Peyer's patch (tissue), 4 donors: ENCODE measurements at regions not wholly inside any gene's neighbourhood (a gene's known extent, or its start where the extent isn't known, plus 50 kb on each side); places are given as distances from the start of the nearest gene placed in this dataset.

ENCODE experiments used
- DNase-seq, 3 donors: peaks; one replicate each; pipeline ENCODE4 v3.0.0-alpha.2; 2017 to 2019
- H3K27ac ChIP-seq, 4 donors: fragments of 200-600 bp; sonication (generic); one replicate each; pipeline ENCODE4 v1.5.1; 2016 to 2019
- H3K27me3 ChIP-seq, 2 donors: fragments of 200-600 bp; sonication (generic); one replicate each; pipeline ENCODE4 v1.5.1; 2019
- H3K36me3 ChIP-seq, 3 donors: fragments of 200-600 bp; sonication (generic); one replicate each; pipeline ENCODE4 v1.5.1; 2016 to 2019
- H3K4me1 ChIP-seq, 4 donors: fragments of 200-600 bp; sonication (generic); one replicate each; pipeline ENCODE4 v1.5.1; 2016 to 2019
- H3K4me3 ChIP-seq, 4 donors: fragments of 200-600 bp; sonication (generic); 1 replicate in 3 of 4; 2 replicates in 1 of 4; pipeline ENCODE4 v1.5.1; 2016 to 2019; ENCODE audit warnings: mild to moderate bottlenecking in 1 of 4
- H3K9me3 ChIP-seq, 4 donors: fragments of 200-600 bp; sonication (generic); one replicate each; pipeline ENCODE4 v1.5.1; 2016 to 2019; ENCODE audit warnings: mild to moderate bottlenecking in 1 of 4
- CTCF ChIP-seq, 6 experiments: fragments of 450-650 bp in 4 of 6; fragments of 200-600 bp in 2 of 6; sonication (generic) in 1 of 6; IDR thresholded peaks; one replicate each; pipeline ENCODE4 v1.5.1; 2017 to 2019; ENCODE audit warnings: antibody characterized with exemption in 6 of 6, mild to moderate bottlenecking in 3 of 6, moderate library complexity in 1 of 6
- POLR2A ChIP-seq, 2 donors: fragments of 450-650 bp; IDR thresholded peaks; one replicate each; pipeline ENCODE4 v1.5.1; 2017; ENCODE audit warnings: antibody characterized with exemption in 2 of 2, mild to moderate bottlenecking in 2 of 2, moderate library complexity in 2 of 2

DNA sequence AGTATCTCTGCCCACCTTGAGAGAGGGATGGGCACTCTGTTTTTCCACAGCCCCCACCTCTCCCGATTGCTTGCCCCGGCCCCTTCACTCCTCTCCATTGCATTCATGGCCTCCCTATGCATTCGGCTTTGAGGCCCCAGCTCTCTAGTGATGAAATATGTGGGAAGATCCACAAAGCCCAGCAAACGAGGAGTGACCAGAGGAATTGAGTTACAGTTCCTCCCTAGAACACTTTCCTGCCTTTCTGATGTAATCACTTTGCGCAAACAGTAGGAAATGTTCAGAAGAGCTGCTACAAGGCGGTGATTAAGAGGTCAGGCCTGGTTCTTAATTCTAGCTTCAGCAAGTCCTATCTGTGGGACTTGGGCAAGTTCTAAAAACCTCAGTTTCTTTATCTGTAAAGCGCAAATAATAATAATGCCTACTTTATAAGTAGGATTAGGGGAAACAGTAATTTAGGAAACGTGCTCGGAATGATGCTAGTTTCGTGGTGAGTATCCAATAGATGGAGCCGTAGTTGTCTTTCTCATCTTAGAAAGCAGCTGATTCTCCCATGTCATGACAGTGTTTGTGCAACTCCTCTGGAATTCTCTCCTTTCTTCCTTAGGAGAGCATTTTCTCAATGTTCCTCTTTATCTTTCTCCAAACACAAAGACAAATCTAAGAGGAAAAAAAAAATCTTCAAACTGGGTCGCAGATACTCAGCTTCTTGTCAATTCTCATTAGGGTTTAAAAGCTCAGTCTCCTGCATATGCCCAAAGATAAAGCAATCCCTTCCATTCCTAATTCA is 99.5 kb upstream of the MSX2 start:
- Histone ChIP-seq H3K27ac (no peak overlapping the region), H3K9me3 (no peaks in the 10 kb centered on the region), H3K4me3 (no peak overlapping the region), H3K27me3 (no peaks in the 10 kb centered on the region), H3K36me3 (no peaks in the 10 kb centered on the region), H3K4me1 (no peaks in the 10 kb centered on the region)
- DNase-seq, result no peak
- no peak for TF ChIP-seq CTCF (IDR thresholded peaks at IDR 0.05)
- TF ChIP-seq POLR2A (IDR thresholded peaks at IDR 0.05), result no peak

GRCh38 chr5:174625591-174626350 is 98.6 kb upstream of the MSX2 start:
- no peak for TF ChIP-seq POLR2A (IDR thresholded peaks at IDR 0.05)
- TF ChIP-seq CTCF (IDR thresholded peaks at IDR 0.05), result no peak
- no peak for DNase-seq
- no peak overlapping the region for H3K27ac ChIP-seq
- H3K4me1 ChIP-seq, result no peaks in the 10 kb centered on the region
- no peak overlapping the region for H3K4me3 ChIP-seq
- H3K9me3 ChIP-seq, result no peaks in the 10 kb centered on the region
- H3K36me3 ChIP-seq, result no peaks in the 10 kb centered on the region
- H3K27me3 ChIP-seq, result no peaks in the 10 kb centered on the region

DNA sequence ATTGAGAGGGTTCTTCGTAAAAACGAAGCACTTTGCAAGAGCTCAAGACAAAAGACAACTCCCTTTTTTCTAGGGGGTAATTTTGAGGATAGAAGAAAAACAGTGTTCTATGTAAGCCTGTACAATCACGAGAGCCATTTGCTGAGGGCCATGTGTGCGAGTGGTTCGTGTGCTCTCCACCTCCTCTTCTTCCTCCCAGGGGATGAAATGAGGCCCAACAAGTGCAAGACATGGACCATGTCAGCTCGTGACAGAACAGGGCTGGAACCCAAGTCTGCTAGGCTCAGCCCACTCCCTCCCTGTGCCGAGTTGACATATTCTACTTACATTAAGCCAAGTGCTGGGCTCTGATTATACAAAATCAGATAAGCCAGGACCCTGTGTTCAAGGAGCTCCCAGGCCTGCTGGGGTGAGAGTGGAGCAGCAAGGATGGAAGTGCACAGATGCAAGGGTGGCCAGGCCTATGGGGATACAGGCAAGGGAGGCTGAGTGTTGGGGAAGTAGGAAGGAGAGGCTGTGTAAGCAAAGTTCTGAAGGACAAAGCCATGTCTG is 97.9 kb upstream of the MSX2 start:
- H3K27ac ChIP-seq, result no peak overlapping the region
- no peaks in the 10 kb centered on the region for H3K9me3 ChIP-seq
- H3K4me3 ChIP-seq, result no peak overlapping the region
- H3K4me1 ChIP-seq, result no peaks in the 10 kb centered on the region
- TF ChIP-seq CTCF (IDR thresholded peaks at IDR 0.05) (no peak), POLR2A (IDR thresholded peaks at IDR 0.05) (no peak)
- H3K36me3 ChIP-seq, result no peaks in the 10 kb centered on the region
- no peaks in the 10 kb centered on the region for H3K27me3 ChIP-seq
- no peak for DNase-seq

GRCh38 chr5:174636094-174636493 is 88.3 kb upstream of the MSX2 start:
- Histone ChIP-seq H3K27ac (no peak overlapping the region), H3K27me3 (no peaks in the 10 kb centered on the region), H3K36me3 (no peaks in the 10 kb centered on the region), H3K9me3 (no peaks in the 10 kb centered on the region), H3K4me1 (no peaks in the 10 kb centered on the region), H3K4me3 (no peak overlapping the region)
- TF ChIP-seq CTCF (IDR thresholded peaks at IDR 0.05) (no peak), POLR2A (IDR thresholded peaks at IDR 0.05) (no peak)
- no peak for DNase-seq

DNA sequence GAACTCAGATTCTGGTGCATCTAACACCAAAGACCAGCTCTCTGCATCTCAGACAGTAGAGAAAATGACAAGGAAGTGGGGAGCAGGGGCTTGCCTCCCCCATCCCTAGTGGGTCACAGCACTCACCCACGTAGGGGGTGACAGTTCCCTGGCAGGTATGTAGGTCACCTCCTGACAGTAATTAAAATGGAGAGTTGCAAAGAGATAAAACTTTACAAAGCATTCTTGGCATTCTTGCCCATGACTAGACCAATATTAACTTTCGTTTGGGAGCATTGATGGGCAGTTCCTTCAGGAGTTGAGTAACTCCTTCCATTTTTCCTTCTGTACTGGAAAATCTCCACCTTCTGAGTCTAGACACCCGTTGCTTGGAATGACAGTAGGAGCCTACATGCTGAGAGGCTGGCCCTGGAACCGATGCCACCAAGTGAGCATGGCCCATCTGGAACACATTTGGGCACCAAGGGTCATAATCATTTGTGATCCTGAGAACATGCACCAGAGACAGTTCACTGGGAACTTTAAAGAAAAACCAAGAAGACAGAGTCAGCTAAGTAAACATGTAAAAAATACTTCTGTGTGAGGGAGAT is 81.5 kb upstream of the MSX2 start:
- H3K4me3 ChIP-seq, result no peak overlapping the region
- no peaks in the 10 kb centered on the region for H3K9me3 ChIP-seq
- no peaks in the 10 kb centered on the region for H3K4me1 ChIP-seq
- no peaks in the 10 kb centered on the region for H3K27me3 ChIP-seq
- no peaks in the 10 kb centered on the region for H3K36me3 ChIP-seq
- TF ChIP-seq CTCF (IDR thresholded peaks at IDR 0.05) (no peak), POLR2A (IDR thresholded peaks at IDR 0.05) (no peak)
- no peak for DNase-seq
- H3K27ac ChIP-seq, result no peak overlapping the region
